ENCODE measurements at regions not wholly inside any gene's neighbourhood (a gene's known extent, or its start where the extent isn't known, plus 50 kb on each side); places are given as distances from the start of the nearest gene placed in this dataset.

DNA sequence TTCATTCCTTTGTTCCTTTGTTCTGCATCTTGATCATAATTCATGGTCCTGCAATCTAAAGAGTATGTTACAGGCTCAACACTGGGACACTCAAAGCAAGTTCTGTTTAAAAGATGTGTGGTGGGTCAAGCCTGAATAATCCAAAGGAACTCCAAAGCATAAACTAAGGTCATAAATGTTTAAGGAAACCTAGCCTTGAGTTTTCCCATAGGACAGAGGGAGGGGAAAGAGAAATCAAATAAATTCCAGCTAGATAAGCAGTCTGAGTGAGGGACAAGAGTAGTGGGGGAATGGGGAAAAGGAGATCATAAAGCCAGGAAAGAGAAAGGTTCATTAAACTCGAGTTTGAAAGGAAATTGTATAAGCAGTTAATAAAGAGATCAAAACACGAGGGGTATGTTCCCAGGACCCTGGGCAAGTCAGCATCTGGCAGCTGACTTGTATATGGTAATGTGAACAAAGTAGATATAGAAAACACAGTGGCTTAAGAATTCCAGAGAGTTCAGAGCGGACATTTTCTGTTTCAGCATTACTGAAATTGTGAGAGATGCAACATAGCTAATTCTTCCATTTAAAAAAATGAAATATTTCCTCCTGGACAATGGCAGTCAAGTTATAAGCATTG lies 125.8 kb upstream of the EDNRA start:
- DNase-seq (ENCODE audit: low read depth) = no peak
- TF ChIP-seq, protein P1, sequence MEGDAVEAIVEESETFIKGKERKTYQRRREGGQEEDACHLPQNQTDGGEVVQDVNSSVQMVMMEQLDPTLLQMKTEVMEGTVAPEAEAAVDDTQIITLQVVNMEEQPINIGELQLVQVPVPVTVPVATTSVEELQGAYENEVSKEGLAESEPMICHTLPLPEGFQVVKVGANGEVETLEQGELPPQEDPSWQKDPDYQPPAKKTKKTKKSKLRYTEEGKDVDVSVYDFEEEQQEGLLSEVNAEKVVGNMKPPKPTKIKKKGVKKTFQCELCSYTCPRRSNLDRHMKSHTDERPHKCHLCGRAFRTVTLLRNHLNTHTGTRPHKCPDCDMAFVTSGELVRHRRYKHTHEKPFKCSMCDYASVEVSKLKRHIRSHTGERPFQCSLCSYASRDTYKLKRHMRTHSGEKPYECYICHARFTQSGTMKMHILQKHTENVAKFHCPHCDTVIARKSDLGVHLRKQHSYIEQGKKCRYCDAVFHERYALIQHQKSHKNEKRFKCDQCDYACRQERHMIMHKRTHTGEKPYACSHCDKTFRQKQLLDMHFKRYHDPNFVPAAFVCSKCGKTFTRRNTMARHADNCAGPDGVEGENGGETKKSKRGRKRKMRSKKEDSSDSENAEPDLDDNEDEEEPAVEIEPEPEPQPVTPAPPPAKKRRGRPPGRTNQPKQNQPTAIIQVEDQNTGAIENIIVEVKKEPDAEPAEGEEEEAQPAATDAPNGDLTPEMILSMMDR (conservative IDR thresholded peaks at IDR 0.05; ENCODE audit: low read depth, low read length) = no peak

DNA sequence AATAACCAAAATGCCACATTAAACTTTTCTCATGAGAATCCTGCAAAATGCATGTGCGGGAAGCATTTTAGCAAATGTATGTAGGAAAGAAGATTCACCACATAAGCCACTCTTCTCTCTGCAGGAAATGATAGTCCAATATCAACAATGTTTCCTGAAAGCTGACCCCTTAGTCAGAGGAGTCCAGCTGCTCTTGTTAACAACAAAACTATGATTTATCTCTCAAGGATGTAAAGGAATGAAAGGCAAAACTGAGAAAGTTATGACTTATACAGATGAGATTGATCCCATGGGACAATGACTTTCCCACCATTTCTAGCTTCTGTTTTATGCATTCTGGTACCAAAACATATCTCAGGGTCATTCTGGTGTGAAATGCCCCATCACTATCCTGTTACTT lies 125.0 kb upstream of the EDNRA start:
- H3K4me3 ChIP-seq (ENCODE audit: low read depth, low read length) = no peak overlapping the region
- DNase-seq (ENCODE audit: low read depth) = no peak
- TF ChIP-seq, protein P1 (conservative IDR thresholded peaks at IDR 0.05; ENCODE audit: low read depth, low read length) = no peak

More for the DNA sequence above, 125.8 kb upstream of the EDNRA start:
- no peak overlapping the region for H3K4me3 ChIP-seq (ENCODE audit: low read depth, low read length)

DNA sequence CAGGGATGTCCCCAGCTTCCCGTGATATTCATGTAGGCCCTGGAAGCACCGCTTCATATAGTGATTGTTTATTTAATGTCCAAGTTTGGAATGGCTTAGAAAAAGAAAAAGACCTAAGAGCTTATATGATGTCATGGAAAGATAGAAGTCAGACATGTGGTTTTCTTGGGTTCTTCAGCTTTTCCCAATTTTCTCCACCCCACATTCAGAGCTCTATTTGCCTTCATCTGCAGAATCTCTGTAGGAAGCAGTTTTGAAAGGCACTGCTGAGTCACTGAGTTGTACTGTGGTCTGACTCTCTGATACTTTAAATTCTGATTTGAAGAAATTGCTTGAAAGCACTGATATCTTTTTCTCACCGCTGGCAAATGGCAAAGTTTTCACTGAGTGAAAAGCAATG lies 120.6 kb upstream of the EDNRA start:
- TF ChIP-seq, protein P1 (conservative IDR thresholded peaks at IDR 0.05; ENCODE audit: low read depth, low read length) = no peak
- no peak for DNase-seq (ENCODE audit: low read depth)
- H3K4me3 ChIP-seq (ENCODE audit: low read depth, low read length) = no peak overlapping the region

DNA sequence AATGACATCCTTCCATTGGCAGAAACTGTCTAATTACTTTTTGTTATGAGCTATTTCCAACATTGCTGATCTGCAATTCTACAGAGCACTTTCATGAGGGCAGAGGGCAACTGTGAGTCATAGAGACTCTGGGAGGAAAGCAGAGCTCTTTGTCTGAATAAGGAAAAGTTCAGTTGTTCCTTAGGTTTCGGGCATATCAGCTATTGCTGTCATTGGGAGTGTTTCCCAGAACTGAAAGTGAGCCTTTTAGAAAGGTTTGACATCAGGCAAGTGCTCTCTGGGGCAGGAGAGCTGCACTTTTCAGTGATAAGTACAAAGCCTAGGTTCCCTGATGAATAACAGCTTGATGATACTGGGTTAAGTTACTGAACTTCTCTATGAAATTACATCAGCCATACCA lies 119.2 kb upstream of the EDNRA start:
- TF ChIP-seq, protein P1 (conservative IDR thresholded peaks at IDR 0.05; ENCODE audit: low read depth, low read length) = no peak
- no peak overlapping the region for H3K4me3 ChIP-seq (ENCODE audit: low read depth, low read length)
- peak; percentile 68 for DNase-seq (ENCODE audit: low read depth)

DNA sequence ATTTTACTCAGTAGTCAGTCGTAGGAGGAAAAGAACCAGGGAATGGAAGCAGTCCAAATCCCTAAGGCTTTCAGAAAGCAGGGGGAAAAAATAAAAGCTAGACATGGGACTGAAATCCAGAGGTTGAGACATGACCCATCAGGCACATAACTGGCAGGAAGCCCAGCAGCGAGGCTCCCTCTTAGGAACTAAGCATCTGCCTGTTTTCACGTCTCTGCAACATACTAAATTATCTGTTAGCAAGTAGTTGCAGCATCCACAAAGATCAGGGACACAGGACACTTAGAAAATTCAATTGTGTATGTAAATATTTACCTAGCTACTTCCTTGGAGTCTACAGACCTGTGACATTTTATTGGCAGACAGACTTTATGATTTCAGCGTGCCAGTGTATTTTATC lies 118.0 kb upstream of the EDNRA start:
- TF ChIP-seq, protein P1 (conservative IDR thresholded peaks at IDR 0.05; ENCODE audit: low read depth, low read length) = no peak
- no peak for DNase-seq (ENCODE audit: low read depth)
- no peak overlapping the region for H3K4me3 ChIP-seq (ENCODE audit: low read depth, low read length)

GRCh38 chr4:147363514-147363913 lies 117.4 kb upstream of the EDNRA start:
- no peak overlapping the region for H3K4me3 ChIP-seq (ENCODE audit: low read depth, low read length)
- TF ChIP-seq, protein P1 (conservative IDR thresholded peaks at IDR 0.05; ENCODE audit: low read depth, low read length) = no peak
- no peak for DNase-seq (ENCODE audit: low read depth)

DNA sequence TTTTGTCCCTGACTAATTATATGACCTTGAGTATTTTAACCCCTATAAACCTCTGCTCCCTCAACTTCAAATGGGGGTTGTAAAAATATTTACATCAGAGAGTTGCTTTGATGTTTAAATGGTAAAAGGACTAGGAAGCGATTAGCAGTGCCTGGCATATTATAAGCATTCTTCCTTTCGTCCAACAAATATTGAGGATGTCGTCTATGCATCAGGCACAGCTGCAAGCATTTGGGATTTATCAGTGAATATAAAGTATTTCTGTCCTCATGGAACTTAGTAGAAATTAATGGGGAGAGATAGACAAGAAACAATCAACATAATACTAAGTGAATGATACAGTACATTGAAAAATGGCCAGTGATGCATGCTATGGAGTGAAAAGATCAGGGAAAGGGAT lies 115.5 kb upstream of the EDNRA start:
- TF ChIP-seq, protein P1 (conservative IDR thresholded peaks at IDR 0.05; ENCODE audit: low read depth, low read length) = no peak

More for the DNA sequence above, 115.5 kb upstream of the EDNRA start:
- no peak for DNase-seq (ENCODE audit: low read depth)
- no peak overlapping the region for H3K4me3 ChIP-seq (ENCODE audit: low read depth, low read length)
